HG02763 (cell line): ENCODE measurements at regions not wholly inside any gene's neighbourhood (a gene's known extent, or its start where the extent isn't known, plus 50 kb on each side); places are given as distances from the start of the nearest gene placed in this dataset.

Source experiments
- ATAC-seq: cut with Tn5 transposase; IDR thresholded peaks from one replicate; pipeline ENCODE4 v1.9.1; 2021; ENCODE audit warnings: mild to moderate bottlenecking, moderate library complexity; ENCODE audit not compliant: unreplicated experiment

DNA sequence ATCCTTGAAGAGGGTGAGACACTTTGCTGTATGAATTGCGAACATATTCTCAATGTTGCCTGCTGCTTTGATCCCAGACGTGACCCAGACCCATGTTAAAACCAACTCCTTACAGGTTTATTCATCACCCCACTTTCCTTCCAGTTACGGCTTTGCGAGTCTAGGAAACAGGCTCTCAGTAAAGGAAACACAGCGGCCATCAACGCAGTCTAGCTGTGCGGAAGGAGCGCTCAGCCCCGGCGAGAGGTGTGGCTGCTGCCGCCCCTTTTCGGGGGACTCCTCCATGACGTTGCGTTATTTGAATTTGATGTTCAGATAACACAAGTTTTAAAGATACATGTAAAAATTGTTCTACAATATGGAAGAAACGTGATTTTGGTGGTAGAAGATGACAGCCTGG, 206.4 kb upstream of the FAT1 start:
- no peak for ATAC-seq

- no peak for ATAC-seq
These were observed 207.9 kb upstream of the FAT1 start for GRCh38 chr4:186931519-186931918.

DNA sequence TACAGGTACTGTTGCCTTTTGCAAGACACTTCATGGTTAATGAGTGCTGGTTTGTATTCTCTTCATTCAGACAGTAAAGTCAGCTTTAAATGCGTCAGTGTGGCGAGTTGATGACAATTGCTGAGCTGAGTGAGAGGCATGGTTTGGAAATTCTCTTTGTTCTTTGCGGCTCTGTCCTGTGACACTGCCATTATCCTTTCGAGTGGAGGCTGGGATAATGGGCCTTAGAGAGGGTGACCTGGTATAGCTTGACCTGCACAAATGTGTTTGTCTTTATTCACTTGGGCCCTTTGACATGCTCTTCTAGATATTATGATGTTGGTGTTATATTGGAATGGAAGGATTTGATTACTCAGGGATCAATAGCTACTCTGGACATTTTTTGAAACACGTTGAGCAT, 208.5 kb upstream of the FAT1 start:
- no peak for ATAC-seq

DNA sequence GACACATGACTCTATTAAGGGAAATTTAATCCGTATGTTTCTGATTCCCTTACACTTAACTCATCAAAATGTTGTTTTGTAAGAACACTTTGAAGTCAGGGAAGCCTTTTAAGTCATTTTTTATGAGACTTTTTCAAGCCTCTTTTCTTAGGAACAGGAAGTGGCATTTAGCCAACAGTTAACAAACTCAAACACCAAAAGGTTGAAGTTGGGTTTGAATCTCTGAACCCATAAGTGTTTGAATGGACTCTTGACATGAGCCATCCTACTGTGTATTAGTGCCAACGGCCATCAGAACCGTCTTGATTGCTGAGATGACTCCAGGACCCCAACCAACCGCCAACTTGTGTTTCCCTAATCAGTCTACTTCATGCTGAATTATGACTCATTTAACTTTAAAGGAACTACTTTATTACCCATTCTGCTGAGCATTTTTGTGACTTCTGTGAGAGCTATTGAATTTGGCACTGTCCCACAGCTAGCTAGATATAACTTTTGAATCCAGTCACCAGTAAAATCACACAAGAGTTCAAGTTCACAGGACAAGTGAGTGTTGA, 209.1 kb upstream of the FAT1 start:
- ATAC-seq, result no peak

- no peak for ATAC-seq
These were observed 210.6 kb upstream of the FAT1 start for GRCh38 chr4:186934244-186934643.

DNA sequence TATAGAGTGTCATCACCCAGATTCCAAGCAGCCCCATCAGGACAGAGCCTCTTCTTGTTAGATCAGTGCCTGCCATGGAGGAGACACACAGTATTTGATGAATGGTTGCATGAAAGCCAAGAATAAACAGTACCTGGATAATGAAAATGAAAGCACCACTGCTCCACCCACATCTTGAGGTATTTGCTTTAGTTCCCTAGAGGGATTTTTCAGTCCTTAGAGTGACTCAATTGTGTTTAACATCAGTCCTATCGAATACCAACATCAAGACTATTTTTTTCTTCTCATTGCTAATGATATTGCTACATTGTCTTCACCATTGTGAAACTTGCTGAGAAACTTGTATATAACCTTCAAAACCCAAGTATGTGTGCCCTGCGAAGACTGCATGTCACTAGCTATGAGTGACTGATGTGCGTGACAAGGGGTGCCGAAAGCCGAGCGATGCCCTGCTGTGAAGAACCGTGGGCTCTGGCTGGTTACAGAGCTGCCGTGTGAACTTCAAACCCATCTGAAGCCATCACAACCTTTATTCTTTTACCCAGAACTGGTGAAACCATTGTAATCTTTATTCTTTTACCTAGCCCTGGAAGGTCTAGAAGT, 211.3 kb upstream of the FAT1 start:
- ATAC-seq, result no peak

GRCh38 chr4:186935901-186936300, 212.2 kb upstream of the FAT1 start:
- no peak for ATAC-seq

DNA sequence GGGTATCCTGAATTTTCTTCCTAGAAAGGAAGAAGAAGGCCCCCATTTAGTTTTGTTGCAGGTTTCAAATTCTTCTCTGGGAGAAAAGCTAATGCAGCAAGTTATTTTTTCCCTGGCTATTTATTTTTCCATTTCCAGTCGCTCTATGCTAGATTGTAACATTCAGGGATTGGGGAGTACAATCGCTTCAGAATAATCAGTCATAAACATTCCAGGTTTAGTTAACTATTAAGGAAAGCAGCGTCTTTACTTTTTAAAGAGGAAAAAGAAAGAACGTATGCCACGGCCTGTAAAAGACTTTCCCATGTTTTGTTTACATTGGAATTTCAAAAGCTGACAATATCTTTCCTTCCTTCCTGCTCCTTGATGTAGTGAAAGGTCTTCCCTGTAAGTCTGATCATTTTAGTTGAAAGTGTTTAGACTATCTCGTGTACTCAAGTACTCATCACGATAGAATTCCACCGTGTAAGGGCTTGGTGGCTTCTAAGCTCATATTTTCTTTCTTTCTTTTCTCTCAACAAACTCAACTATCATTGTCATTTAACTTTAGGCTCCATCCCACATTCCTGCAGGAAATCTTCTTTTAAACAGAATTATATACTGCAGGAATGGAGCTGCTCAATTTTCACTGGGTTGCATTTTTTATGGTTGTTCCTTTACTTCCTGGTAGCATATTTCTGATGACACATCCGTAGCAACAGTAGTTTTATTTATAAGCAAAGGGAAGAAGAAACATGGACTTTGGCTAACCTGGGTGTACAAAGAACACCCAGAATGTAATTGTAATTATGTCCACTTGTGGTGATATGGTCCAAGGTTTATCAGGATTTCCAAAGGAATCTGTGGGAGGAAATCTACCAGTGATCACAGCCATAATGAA, 213.1 kb upstream of the FAT1 start:
- ATAC-seq, result no peak

DNA sequence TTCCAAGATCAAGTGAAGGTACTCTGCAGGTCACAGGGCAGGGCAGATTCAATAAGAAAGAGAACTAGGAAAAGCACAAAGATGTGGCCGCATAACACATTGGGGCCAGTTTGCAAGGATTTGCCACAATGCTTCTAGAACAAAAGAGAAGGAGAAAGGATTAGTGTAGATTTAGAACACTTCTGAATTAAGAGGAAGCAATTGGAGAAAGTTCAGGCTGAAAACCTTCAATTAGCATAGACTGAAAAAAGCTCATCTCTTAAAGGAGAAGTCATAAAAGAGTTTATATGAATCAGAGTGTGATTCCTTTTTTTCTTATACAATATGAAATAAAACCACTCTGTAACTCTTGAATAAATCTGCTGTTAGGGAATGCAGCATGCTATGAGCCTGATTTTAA, 215.6 kb upstream of the FAT1 start:
- no peak for ATAC-seq

- ATAC-seq, result no peak
These were observed 216.1 kb upstream of the FAT1 start for GRCh38 chr4:186939766-186940165.

DNA sequence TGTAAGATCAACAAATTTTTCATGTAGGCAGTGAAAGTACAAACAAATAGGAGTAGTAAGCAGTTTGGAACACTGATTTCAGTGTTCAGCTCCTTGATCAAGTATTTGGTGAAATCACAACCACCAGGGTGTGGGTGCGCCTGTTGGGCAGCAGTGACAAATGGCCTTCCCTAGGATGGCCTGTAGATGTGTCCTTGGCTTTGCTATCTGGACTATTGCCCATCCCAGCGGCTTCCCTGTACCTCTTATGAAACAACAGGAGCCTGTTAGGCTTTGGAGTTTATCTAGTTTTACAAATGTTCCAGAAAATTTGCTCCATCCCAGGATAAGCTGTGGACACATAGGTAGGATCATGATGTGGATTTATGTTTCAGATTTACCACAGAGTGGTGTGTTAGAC, 216.8 kb upstream of the FAT1 start:
- no peak for ATAC-seq

GRCh38 chr4:186942758-186943377, 219.2 kb upstream of the FAT1 start:
- ATAC-seq, result no peak

DNA sequence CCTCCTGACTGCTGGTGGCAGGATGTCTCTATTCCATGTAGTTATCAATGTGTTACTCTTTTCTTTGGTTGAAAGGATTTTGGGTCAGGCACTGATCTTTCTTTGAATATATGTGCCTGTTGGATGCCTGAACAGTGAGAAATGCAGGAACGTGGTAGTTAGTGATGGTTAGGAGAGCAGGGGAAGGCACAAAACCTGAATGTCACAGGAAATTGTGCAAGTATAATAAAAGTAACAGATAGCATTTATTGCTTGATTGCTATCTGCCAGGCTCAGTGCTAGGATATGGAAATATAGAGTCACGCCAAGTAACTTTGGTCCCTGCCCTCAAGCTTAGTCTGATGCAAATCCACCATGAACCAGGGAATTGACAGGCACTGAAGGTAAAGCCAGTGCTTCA, 219.8 kb upstream of the FAT1 start:
- ATAC-seq, result no peak

- no peak for ATAC-seq
These were observed 222.5 kb upstream of the FAT1 start for GRCh38 chr4:186946136-186946535.

DNA sequence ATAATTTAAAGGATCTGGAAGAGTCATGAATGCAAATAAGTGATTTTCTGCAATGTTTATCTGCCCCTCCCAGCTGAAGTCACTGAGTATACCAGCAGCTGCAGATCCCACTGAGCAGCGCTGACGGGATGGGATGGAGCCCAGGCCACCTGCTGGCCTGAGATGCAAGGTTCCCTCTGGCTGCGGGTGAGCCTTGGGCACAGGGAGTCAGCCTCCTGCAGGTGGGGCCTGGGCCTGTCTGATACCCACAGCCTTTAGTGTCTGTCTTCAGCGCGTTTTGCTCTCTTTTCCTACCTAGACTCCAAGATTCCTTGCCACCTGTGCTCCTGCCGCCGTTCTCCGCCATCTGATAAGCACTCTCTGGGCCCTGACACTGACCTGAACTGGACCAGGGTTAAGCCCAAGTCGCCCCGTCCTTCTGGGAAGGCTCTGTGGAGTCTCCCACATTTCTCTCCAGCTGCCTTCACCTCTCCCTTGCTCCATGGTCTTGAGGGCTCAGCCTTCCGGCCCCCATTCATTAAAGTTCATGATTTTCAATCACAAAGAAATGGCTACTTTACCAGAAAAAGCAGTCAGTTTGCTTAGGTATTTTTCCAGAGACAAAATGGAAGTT, 223.1 kb upstream of the FAT1 start:
- no peak for ATAC-seq

DNA sequence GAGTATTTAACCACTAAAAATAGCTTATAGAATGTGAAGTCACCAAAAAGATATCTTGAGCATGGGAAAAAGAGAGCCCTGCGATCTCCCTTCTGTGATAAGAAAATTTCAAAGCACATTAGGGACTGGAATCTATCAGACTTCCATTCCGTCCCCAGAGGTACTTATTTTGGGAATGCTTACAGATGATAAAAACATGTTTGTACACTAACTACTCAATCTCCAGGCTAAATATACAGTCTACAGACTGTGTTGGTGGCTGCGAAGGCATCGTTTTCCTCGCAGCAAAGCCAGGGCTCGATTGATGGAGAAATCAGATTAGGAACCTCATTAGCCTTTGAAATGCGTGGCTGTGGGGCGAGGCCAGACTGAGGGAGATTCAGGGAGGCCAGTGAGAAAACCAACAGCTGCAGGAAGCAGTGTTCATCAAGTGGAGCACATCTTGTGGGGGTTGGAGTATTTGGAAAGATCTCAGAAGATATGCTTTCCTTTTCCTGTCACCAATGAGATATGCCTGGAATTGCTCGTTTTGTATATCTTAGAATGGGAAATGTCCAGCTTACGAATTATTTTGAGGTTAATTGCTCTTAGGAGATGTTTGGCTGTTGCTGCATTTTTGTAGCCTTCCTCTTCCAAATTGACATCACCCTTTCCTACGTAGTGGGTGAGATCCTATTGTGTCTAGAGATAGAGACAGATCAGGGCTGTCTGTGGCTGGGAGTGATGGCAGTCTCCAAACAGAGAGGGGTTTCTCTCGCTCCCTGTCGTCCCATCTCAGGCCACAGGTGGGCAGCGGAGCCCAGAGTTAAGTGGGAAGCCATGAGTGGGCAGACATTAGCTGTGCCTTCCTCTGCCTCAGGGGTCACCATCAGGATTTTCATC, 224.9 kb upstream of the FAT1 start:
- no peak for ATAC-seq

- no peak for ATAC-seq
These were observed 226.2 kb upstream of the FAT1 start for GRCh38 chr4:186949847-186950246.

- no peak for ATAC-seq
These were observed 229.1 kb upstream of the FAT1 start for GRCh38 chr4:186952709-186953108.

DNA sequence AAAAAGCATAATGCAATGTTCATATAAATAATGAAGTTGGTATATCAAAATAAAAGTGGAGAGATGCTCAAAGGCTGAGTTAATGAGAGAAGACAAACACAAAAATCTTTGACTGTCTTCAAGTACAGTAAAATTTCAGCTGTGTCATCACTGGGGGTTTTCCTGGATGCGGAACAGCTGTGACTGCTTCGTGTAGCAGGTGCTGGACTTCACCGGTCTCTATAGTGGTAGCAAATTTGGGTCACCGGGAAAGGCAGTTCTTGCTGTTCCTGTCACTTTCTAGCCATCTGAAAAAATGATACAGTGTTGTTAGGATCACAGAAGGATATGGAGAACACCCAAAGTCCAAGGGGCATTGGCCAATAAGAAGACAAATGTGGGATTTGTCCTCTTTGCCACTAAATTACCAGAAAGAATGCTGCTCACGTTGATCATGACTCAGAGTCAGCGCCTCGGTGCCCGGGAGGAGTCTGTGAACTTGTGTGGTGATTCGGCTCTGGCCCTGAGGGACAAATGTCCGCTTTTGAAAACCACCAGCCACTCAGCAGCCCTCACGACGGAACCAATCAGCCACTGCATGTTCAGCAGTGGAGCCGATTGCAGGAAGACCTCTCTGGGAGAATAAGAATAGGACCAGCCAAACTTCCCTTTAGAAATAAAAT, 230.1 kb upstream of the FAT1 start:
- ATAC-seq, result no peak

DNA sequence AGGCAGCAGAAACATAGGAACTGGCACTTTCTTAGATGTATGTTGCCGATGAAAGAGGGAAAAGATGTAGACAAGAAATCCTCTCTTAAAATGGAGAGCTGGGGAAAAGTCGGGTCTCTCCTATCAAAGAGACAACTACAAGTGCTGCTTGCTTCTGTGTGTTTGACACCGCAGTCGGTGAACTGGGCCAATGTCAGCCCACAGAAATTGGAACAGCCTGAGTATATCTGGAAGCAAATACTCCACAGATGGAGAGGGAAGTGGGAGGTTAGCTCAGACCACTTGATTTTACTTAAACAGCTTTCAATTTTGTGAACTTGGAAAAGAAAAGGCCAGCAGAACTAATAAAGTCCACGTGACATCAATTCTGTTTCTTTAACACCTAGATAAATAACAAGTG, 230.9 kb upstream of the FAT1 start:
- no peak for ATAC-seq
